Thyroid gland (tissue), 4 donors: ENCODE measurements at regions not wholly inside any gene's neighbourhood (a gene's known extent, or its start where the extent isn't known, plus 50 kb on each side); places are given as distances from the start of the nearest gene placed in this dataset.

Experiments used
- CTCF ChIP-seq, 6 experiments: fragments of 200-600 bp in 3 of 6; fragments of 450-650 bp in 3 of 6; sonication (generic) in 3 of 6; IDR thresholded peaks; one replicate each; pipeline ENCODE4 v1.5.1; 2016 to 2019; ENCODE audit warnings: antibody characterized with exemption in 6 of 6, mild to moderate bottlenecking in 2 of 6, inconsistent platforms in 1 of 6, moderate library complexity in 1 of 6
- POLR2A ChIP-seq, 2 donors: fragments of 450-650 bp; IDR thresholded peaks; one replicate each; pipeline ENCODE4 v1.6.1; 2017; ENCODE audit warnings: antibody characterized with exemption in 2 of 2, mild to moderate bottlenecking in 2 of 2, moderate library complexity in 1 of 2

- TF ChIP-seq CTCF (IDR thresholded peaks at IDR 0.05) (no peak), POLR2A (IDR thresholded peaks at IDR 0.05) (no peak)
These were observed 421.3 kb upstream of the BTBD3 start for GRCh38 chr20:11496380-11496779.
